SK-N-SH treated with all-trans-retinoic acid at 6 μM for 48 hours (cell line): ENCODE measurements at regions not wholly inside any gene's neighbourhood (a gene's known extent, or its start where the extent isn't known, plus 50 kb on each side); places are given as distances from the start of the nearest gene placed in this dataset.
"Not testable (repeated sequence)": the region's sequence is repeated elsewhere in the genome, so short reads cannot be mapped to it uniquely, and the experiment has no call there.

Experiments
- ARNTL ChIP-seq: fragments of 450-650 bp; formaldehyde crosslinking; IDR thresholded peaks from 2 replicates; pipeline ENCODE4 v1.5.0; 2020; ENCODE audit warnings: low read depth, mild to moderate bottlenecking, moderate library complexity, borderline replicate concordance
- BACH2 ChIP-seq: fragments of 250-450 bp; sonication (Bioruptor Pico); IDR thresholded peaks from 2 replicates; pipeline ENCODE4 v1.9.0; 2021; ENCODE audit warnings: mild to moderate bottlenecking, borderline replicate concordance
- CREB5 ChIP-seq: fragments of 250-450 bp; sonication (Bioruptor Pico); IDR thresholded peaks from 2 replicates; pipeline ENCODE4 v1.5.1; 2020; ENCODE audit warnings: low read depth, mild to moderate bottlenecking, moderate library complexity
- OSR1 ChIP-seq: fragments of 250-450 bp; sonication (Bioruptor Pico); IDR thresholded peaks from 2 replicates; pipeline ENCODE4 v1.8.0; 2022; ENCODE audit warnings: moderate library complexity, mild to moderate bottlenecking, inconsistent platforms
- PPARA ChIP-seq: fragments of 250-450 bp; sonication (Bioruptor Pico); IDR thresholded peaks from 2 replicates; pipeline ENCODE4 v1.5.0; 2020; ENCODE audit warnings: mild to moderate bottlenecking, borderline replicate concordance
- RARB ChIP-seq: fragments of 250-450 bp; sonication (Bioruptor Pico); IDR thresholded peaks from 2 replicates; pipeline ENCODE4 v1.8.0; 2021; ENCODE audit warnings: mild to moderate bottlenecking, moderate library complexity
- SNAI2 ChIP-seq: fragments of 250-450 bp; sonication (Bioruptor Pico); IDR thresholded peaks from 2 replicates; pipeline ENCODE4 v1.5.0; 2020; ENCODE audit warnings: mild to moderate bottlenecking, moderate library complexity
- TOX ChIP-seq: fragments of 250-450 bp; sonication (Bioruptor Pico); IDR thresholded peaks from 2 replicates; pipeline ENCODE4 v1.8.0; 2021; ENCODE audit warnings: mild to moderate bottlenecking, moderate library complexity, borderline replicate concordance
- ZC3H10 ChIP-seq: fragments of 250-450 bp; sonication (Bioruptor Pico); IDR thresholded peaks from 2 replicates; pipeline ENCODE4 v1.5.1; 2021; ENCODE audit warnings: mild to moderate bottlenecking, moderate library complexity
- ZFP3 ChIP-seq: fragments of 250-450 bp; sonication (Bioruptor Pico); IDR thresholded peaks from 2 replicates; pipeline ENCODE4 v1.5.0; 2020; ENCODE audit warnings: mild to moderate bottlenecking, moderate library complexity
- ZFP30 ChIP-seq: fragments of 450-650 bp; formaldehyde crosslinking; IDR thresholded peaks from 2 replicates; pipeline ENCODE4 v1.5.0; 2022; ENCODE audit warnings: mild to moderate bottlenecking, moderate library complexity
- TF ChIP-seq, protein P1 (sequence below): fragments of 250-450 bp; sonication (Bioruptor Pico); IDR thresholded peaks from 2 replicates; pipeline ENCODE4 v1.8.0; 2021; ENCODE audit warnings: low read depth, mild to moderate bottlenecking, moderate library complexity, borderline replicate concordance

DNA sequence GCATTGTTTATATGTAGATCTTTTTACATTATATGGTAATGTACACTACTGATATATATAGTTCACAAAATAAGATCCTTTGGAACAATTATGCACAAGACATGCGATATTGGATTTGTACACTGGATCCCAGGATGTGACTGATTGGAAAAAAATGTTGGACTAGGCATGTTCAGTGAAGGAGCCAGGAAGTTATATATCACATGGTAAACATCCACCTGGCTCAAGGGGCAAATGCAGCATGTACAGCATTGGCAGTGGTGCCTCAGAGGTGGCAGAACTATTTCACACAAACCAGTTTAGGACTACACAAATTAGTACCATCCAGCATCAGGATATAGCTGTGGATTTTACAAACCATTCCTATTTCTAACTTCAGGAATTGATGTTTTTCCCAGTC lies 97.4 kb upstream of the NANOS1 start:
- not testable (repeated sequence) for TF ChIP-seq SNAI2 (CRISPR knock-in tag); CREB5 (CRISPR knock-in tag); ZC3H10; OSR1 (CRISPR knock-in tag); ARNTL (CRISPR knock-in tag); TOX (CRISPR knock-in tag); ZFP3 (CRISPR knock-in tag); ZFP30 (CRISPR knock-in tag); RARB (CRISPR knock-in tag); PPARA; BACH2 (CRISPR knock-in tag)
- TF ChIP-seq, protein P1, sequence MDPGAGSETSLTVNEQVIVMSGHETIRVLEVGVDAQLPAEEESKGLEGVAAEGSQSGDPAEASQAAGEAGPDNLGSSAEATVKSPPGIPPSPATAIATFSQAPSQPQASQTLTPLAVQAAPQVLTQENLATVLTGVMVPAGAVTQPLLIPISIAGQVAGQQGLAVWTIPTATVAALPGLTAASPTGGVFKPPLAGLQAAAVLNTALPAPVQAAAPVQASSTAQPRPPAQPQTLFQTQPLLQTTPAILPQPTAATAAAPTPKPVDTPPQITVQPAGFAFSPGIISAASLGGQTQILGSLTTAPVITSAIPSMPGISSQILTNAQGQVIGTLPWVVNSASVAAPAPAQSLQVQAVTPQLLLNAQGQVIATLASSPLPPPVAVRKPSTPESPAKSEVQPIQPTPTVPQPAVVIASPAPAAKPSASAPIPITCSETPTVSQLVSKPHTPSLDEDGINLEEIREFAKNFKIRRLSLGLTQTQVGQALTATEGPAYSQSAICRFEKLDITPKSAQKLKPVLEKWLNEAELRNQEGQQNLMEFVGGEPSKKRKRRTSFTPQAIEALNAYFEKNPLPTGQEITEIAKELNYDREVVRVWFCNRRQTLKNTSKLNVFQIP (CRISPR knock-in tag), result not testable (repeated sequence)
